GM10266 (cell line): ENCODE measurements at regions not wholly inside any gene's neighbourhood (a gene's known extent, or its start where the extent isn't known, plus 50 kb on each side); places are given as distances from the start of the nearest gene placed in this dataset.

Experiments used
- DNase-seq: peaks from one replicate; pipeline ENCODE4 v3.0.0; 2012; ENCODE audit errors: extremely low spot score
- CTCF ChIP-seq: IDR thresholded peaks from 2 replicates; pipeline ENCODE4 v1.5.1; 2012; ENCODE audit warnings: mild to moderate bottlenecking, low read depth; ENCODE audit not compliant: control insufficient read depth, insufficient read depth; ENCODE audit errors: missing control alignments

- TF ChIP-seq CTCF: no peak
- DNase-seq: no peak
These were observed 79.5 kb upstream of the LIPC start for GRCh38 chr15:58352026-58352929.

GRCh38 chr15:58355382-58355971, 76.3 kb upstream of the LIPC start:
- DNase-seq: no peak
- no peak for TF ChIP-seq CTCF

- DNase-seq: no peak
- no peak for TF ChIP-seq CTCF
These were observed 75.8 kb upstream of the LIPC start for GRCh38 chr15:58355973-58356372.

- no peak for DNase-seq
- no peak for TF ChIP-seq CTCF
These were observed 74.0 kb upstream of the LIPC start for GRCh38 chr15:58357529-58358476.

- no peak for DNase-seq
- TF ChIP-seq CTCF: no peak
These were observed 71.2 kb upstream of the LIPC start for GRCh38 chr15:58360421-58361090.

GRCh38 chr15:58361273-58361759, 70.5 kb upstream of the LIPC start:
- DNase-seq: no peak
- TF ChIP-seq CTCF: no peak
